HepG2 (cell line): ENCODE measurements at regions not wholly inside any gene's neighbourhood (a gene's known extent, or its start where the extent isn't known, plus 50 kb on each side); places are given as distances from the start of the nearest gene placed in this dataset.
A peak's percentile ranks its signal among the peaks of the same experiment; 100 is the strongest.

Experiments
- ATAD3A ChIP-seq: sonication (generic); formaldehyde crosslinking; IDR thresholded peaks from 2 replicates; pipeline ENCODE4 v1.4.0; 2020; ENCODE audit warnings: missing genetic modification reagents
- ATF7-NPFF ChIP-seq: sonication (generic); formaldehyde crosslinking; IDR thresholded peaks from 2 replicates; pipeline ENCODE4 v1.8.1; 2023; ENCODE audit warnings: mild to moderate bottlenecking, low read depth, missing genetic modification reagents, moderate library complexity
- CENPX ChIP-seq: sonication (generic); formaldehyde crosslinking; IDR thresholded peaks from 2 replicates; pipeline ENCODE4 v1.9.0; 2021; ENCODE audit warnings: mild to moderate bottlenecking, missing genetic modification reagents, moderate library complexity
- CHD4 ChIP-seq: fragments of 200-600 bp; sonication (generic); IDR thresholded peaks from 2 replicates; pipeline ENCODE4 v1.7.0; 2017; ENCODE audit warnings: mild to moderate bottlenecking, low read length, borderline replicate concordance
- ELF4 ChIP-seq: sonication (generic); formaldehyde crosslinking; IDR thresholded peaks from 2 replicates; pipeline ENCODE4 v1.5.0; 2020; ENCODE audit warnings: missing genetic modification reagents, mild to moderate bottlenecking, moderate library complexity, borderline replicate concordance
- EZH2 ChIP-seq: conservative IDR thresholded peaks from 2 replicates; pipeline ENCODE4 v1.6.1; 2012; ENCODE audit warnings: mild to moderate bottlenecking, low read depth, low read length, moderate library complexity
- IKZF1 ChIP-seq: fragments of 450-650 bp; IDR thresholded peaks from 2 replicates; pipeline ENCODE4 v1.7.1; 2016
- KLF11 ChIP-seq: IDR thresholded peaks from 2 replicates; pipeline ENCODE4 v1.6.1; 2016; ENCODE audit warnings: missing compliant biosample characterization
- MAFK ChIP-seq, 2 experiments: IDR thresholded peaks in 1 of 2; conservative IDR thresholded peaks in 1 of 2; 2 replicates each; pipeline ENCODE4 v1.6.1; 2011; ENCODE audit warnings: improper control_type of control experiment in 2 of 2, low read length in 2 of 2
- NBN ChIP-seq: fragments of 450-650 bp; conservative IDR thresholded peaks from 2 replicates; pipeline ENCODE4 v1.6.1; 2017
- PCBP1 ChIP-seq: fragments of 200-400 bp; formaldehyde crosslinking; IDR thresholded peaks from 2 replicates; pipeline ENCODE4 v1.6.1; 2017; ENCODE audit warnings: mild to moderate bottlenecking, low read depth, low read length, borderline replicate concordance
- PRMT3 ChIP-seq: sonication (generic); formaldehyde crosslinking; IDR thresholded peaks from 2 replicates; pipeline ENCODE4 v1.8.1; 2022; ENCODE audit warnings: low read depth, mild to moderate bottlenecking, moderate library complexity, missing genetic modification reagents, borderline replicate concordance
- RAD51 ChIP-seq: fragments of 450-650 bp; IDR thresholded peaks from 2 replicates; pipeline ENCODE4 v1.6.1; 2016; ENCODE audit warnings: borderline replicate concordance
- RBM22 ChIP-seq: fragments of 200-400 bp; formaldehyde crosslinking; optimal IDR thresholded peaks from 2 replicates; pipeline ENCODE3; 2017; ENCODE audit warnings: mild to moderate bottlenecking, low read length, moderate library complexity
- SIX1 ChIP-seq: sonication (generic); formaldehyde crosslinking; IDR thresholded peaks from 2 replicates; pipeline ENCODE4 v1.4.0; 2020; ENCODE audit warnings: missing genetic modification reagents, borderline replicate concordance
- SRF ChIP-seq: IDR thresholded peaks from 2 replicates; pipeline ENCODE4 v1.6.1; 2011; ENCODE audit warnings: mild to moderate bottlenecking, low read depth, low read length, moderate library complexity
- SRSF1 ChIP-seq: fragments of 200-400 bp; formaldehyde crosslinking; optimal IDR thresholded peaks from 2 replicates; pipeline ENCODE3; 2017; ENCODE audit warnings: mild to moderate bottlenecking, low read depth, low read length, moderate library complexity
- THAP7 ChIP-seq: sonication (generic); formaldehyde crosslinking; IDR thresholded peaks from 2 replicates; pipeline ENCODE4 v1.8.1; 2023; ENCODE audit warnings: mild to moderate bottlenecking, missing genetic modification reagents
- ZNF121 ChIP-seq: sonication (generic); formaldehyde crosslinking; IDR thresholded peaks from 2 replicates; pipeline ENCODE4 v1.5.0; 2020; ENCODE audit warnings: mild to moderate bottlenecking, missing genetic modification reagents
- ZNF17 ChIP-seq: sonication (generic); formaldehyde crosslinking; IDR thresholded peaks from 2 replicates; pipeline ENCODE4 v1.5.0; 2020; ENCODE audit warnings: mild to moderate bottlenecking, missing genetic modification reagents
- ZNF234 ChIP-seq: sonication (generic); formaldehyde crosslinking; conservative IDR thresholded peaks from 2 replicates; pipeline ENCODE4 v1.5.1; 2020; ENCODE audit warnings: mild to moderate bottlenecking, missing genetic modification reagents
- ZNF24 ChIP-seq: fragments of 450-650 bp; IDR thresholded peaks from 2 replicates; pipeline ENCODE4 v1.6.1; 2017; ENCODE audit warnings: antibody characterized with exemption, mild to moderate bottlenecking
- ZNF253 ChIP-seq: sonication (generic); formaldehyde crosslinking; IDR thresholded peaks from 2 replicates; pipeline ENCODE4 v1.8.0; 2022; ENCODE audit warnings: mild to moderate bottlenecking, missing genetic modification reagents, borderline replicate concordance
- ZNF274 ChIP-seq: sonication (generic); formaldehyde crosslinking; IDR thresholded peaks from 2 replicates; pipeline ENCODE4 v1.5.1; 2020; ENCODE audit warnings: mild to moderate bottlenecking, missing genetic modification reagents
- ZNF329 ChIP-seq: sonication (generic); formaldehyde crosslinking; IDR thresholded peaks from 2 replicates; pipeline ENCODE4 v1.9.0; 2021; ENCODE audit warnings: low read depth, mild to moderate bottlenecking, missing genetic modification reagents
- ZNF414 ChIP-seq: sonication (generic); formaldehyde crosslinking; IDR thresholded peaks from 2 replicates; pipeline ENCODE4 v1.5.0; 2020; ENCODE audit warnings: missing genetic modification reagents
- ZNF496 ChIP-seq: sonication (generic); formaldehyde crosslinking; IDR thresholded peaks from 2 replicates; pipeline ENCODE4 v1.8.1; 2023; ENCODE audit warnings: mild to moderate bottlenecking, moderate library complexity, missing genetic modification reagents; ENCODE audit not compliant: insufficient replicate concordance
- ZSCAN30 ChIP-seq: sonication (generic); formaldehyde crosslinking; IDR thresholded peaks from 2 replicates; pipeline ENCODE4 v1.5.0; 2020; ENCODE audit warnings: mild to moderate bottlenecking, missing genetic modification reagents
- TF ChIP-seq, protein P1 (sequence below): sonication (generic); formaldehyde crosslinking; IDR thresholded peaks from 2 replicates; pipeline ENCODE4 v1.5.0; 2020; ENCODE audit warnings: mild to moderate bottlenecking, missing genetic modification reagents, borderline replicate concordance
- TF ChIP-seq, protein P2 (sequence below): fragments of 450-650 bp; IDR thresholded peaks from 2 replicates; pipeline ENCODE4 v1.6.1; 2017

- TF ChIP-seq ZNF496 (no peak), MAFK (conservative IDR thresholded peaks at IDR 0.05 in 1 of 2, IDR thresholded peaks at IDR 0.05 in 1 of 2; ENCODE audit: low read length in 2 of 2) (no peak), IKZF1 (no peak), ZSCAN30 (CRISPR knock-in tag) (no peak), ELF4 (CRISPR knock-in tag) (no peak), ZNF17 (no peak), ZNF24 (peak; percentile 66; the same call in 1 of the 2 replicates), CHD4 (0 out of 2 replicates have a peak, but pooled peaks have one; percentile 33), ATAD3A (CRISPR knock-in tag) (no peak), ZNF121 (CRISPR knock-in tag) (0 out of 2 replicates have a peak, but pooled peaks have one; percentile 67), KLF11 (no peak), ZNF329 (CRISPR knock-in tag) (no peak), ZNF234 (CRISPR knock-in tag) (no peak), ZNF253 (no peak), EZH2 (no peak), ZNF414 (CRISPR knock-in tag) (0 out of 2 replicates have a peak, but pooled peaks have one; percentile 34), PCBP1 (no peak), THAP7 (CRISPR knock-in tag) (no peak), PRMT3 (CRISPR knock-in tag) (no peak), SRF (no peak), SRSF1 (no peak), NBN (no peak), RBM22 (no peak), ATF7-NPFF (CRISPR knock-in tag) (no peak), RAD51 (no peak), ZNF274 (no peak), CENPX (CRISPR knock-in tag) (no peak), SIX1 (CRISPR knock-in tag) (peak; percentile 77; the same call in 1 of the 2 replicates)
- TF ChIP-seq, protein P1, sequence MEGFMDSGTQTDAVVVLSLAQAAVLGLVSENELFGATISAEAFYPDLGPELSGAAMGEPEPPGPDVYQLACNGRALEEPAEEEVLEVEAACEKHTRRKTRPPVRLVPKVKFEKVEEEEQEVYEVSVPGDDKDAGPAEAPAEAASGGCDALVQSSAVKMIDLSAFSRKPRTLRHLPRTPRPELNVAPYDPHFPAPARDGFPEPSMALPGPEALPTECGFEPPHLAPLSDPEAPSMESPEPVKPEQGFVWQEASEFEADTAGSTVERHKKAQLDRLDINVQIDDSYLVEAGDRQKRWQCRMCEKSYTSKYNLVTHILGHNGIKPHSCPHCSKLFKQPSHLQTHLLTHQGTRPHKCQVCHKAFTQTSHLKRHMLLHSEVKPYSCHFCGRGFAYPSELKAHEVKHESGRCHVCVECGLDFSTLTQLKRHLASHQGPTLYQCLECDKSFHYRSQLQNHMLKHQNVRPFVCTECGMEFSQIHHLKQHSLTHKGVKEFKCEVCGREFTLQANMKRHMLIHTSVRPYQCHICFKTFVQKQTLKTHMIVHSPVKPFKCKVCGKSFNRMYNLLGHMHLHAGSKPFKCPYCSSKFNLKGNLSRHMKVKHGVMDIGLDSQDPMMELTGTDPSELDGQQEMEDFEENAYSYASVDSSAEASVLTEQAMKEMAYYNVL (CRISPR knock-in tag): no peak
- TF ChIP-seq, protein P2, sequence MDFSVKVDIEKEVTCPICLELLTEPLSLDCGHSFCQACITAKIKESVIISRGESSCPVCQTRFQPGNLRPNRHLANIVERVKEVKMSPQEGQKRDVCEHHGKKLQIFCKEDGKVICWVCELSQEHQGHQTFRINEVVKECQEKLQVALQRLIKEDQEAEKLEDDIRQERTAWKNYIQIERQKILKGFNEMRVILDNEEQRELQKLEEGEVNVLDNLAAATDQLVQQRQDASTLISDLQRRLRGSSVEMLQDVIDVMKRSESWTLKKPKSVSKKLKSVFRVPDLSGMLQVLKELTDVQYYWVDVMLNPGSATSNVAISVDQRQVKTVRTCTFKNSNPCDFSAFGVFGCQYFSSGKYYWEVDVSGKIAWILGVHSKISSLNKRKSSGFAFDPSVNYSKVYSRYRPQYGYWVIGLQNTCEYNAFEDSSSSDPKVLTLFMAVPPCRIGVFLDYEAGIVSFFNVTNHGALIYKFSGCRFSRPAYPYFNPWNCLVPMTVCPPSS: no peak
Measured at GRCh38 chr17:13420878-13421277, 180.9 kb downstream of the HS3ST3A1 start (continued).
